H1 (cell line): ENCODE measurements at regions not wholly inside any gene's neighbourhood (a gene's known extent, or its start where the extent isn't known, plus 50 kb on each side); places are given as distances from the start of the nearest gene placed in this dataset.

Experiments
- BACH1 ChIP-seq: IDR thresholded peaks from 2 replicates; pipeline ENCODE4 v1.6.1; 2012; ENCODE audit warnings: low read length, improper control_type of control experiment
- CHD2 ChIP-seq: IDR thresholded peaks from 2 replicates; pipeline ENCODE4 v1.6.1; 2012; ENCODE audit warnings: low read length, improper control_type of control experiment
- EP300 ChIP-seq, 2 experiments: IDR thresholded peaks; 1 replicate in 1 of 2; 2 replicates in 1 of 2; pipeline ENCODE4 v1.6.1; 2011 to 2012; ENCODE audit warnings: low read depth in 2 of 2, low read length in 2 of 2, mild to moderate bottlenecking in 2 of 2, borderline replicate concordance in 1 of 2, inconsistent platforms in 1 of 2, moderate library complexity in 1 of 2
- GABPA ChIP-seq: IDR thresholded peaks from 2 replicates; pipeline ENCODE4 v1.6.1; 2011; ENCODE audit warnings: mild to moderate bottlenecking, low read length, moderate library complexity, borderline replicate concordance; ENCODE audit not compliant: insufficient read depth
- POLR2A ChIP-seq, 2 experiments: IDR thresholded peaks; 1 replicate in 1 of 2; 2 replicates in 1 of 2; pipeline ENCODE4 v1.6.1; 2011; ENCODE audit warnings: low read depth in 2 of 2, low read length in 2 of 2, mild to moderate bottlenecking in 2 of 2; ENCODE audit errors: control extremely low read depth in 1 of 2
- RAD21 ChIP-seq, 2 experiments: IDR thresholded peaks in 1 of 2; conservative IDR thresholded peaks in 1 of 2; 2 replicates each; pipeline ENCODE4 v1.6.1; 2011; ENCODE audit warnings: low read depth in 2 of 2, low read length in 2 of 2, improper control_type of control experiment in 1 of 2, inconsistent platforms in 1 of 2, mild to moderate bottlenecking in 1 of 2, moderate library complexity in 1 of 2
- RFX5 ChIP-seq: IDR thresholded peaks from 2 replicates; pipeline ENCODE4 v1.6.1; 2011; ENCODE audit warnings: low read depth, low read length, improper control_type of control experiment, borderline replicate concordance
- SP1 ChIP-seq: IDR thresholded peaks from 2 replicates; pipeline ENCODE4 v1.6.1; 2011; ENCODE audit warnings: low read depth, low read length
- YY1 ChIP-seq: IDR thresholded peaks from 2 replicates; pipeline ENCODE4 v1.6.1; 2011; ENCODE audit warnings: low read depth, mild to moderate bottlenecking, low read length
- TF ChIP-seq, protein P1 (sequence below), 3 experiments: IDR thresholded peaks; 1 replicate in 2 of 3; 2 replicates in 1 of 3; pipeline versions ENCODE4 v1.5.1 to v1.6.1; 2011; ENCODE audit warnings: low read length in 3 of 3, mild to moderate bottlenecking in 3 of 3, inconsistent platforms in 2 of 3, low read depth in 1 of 3, moderate library complexity in 1 of 3; ENCODE audit not compliant: insufficient read depth in 1 of 3; ENCODE audit errors: control extremely low read depth in 1 of 3
- TF ChIP-seq, protein P2 (sequence below): IDR thresholded peaks from 2 replicates; pipeline ENCODE4 v1.6.1; 2012; ENCODE audit warnings: inconsistent platforms

DNA sequence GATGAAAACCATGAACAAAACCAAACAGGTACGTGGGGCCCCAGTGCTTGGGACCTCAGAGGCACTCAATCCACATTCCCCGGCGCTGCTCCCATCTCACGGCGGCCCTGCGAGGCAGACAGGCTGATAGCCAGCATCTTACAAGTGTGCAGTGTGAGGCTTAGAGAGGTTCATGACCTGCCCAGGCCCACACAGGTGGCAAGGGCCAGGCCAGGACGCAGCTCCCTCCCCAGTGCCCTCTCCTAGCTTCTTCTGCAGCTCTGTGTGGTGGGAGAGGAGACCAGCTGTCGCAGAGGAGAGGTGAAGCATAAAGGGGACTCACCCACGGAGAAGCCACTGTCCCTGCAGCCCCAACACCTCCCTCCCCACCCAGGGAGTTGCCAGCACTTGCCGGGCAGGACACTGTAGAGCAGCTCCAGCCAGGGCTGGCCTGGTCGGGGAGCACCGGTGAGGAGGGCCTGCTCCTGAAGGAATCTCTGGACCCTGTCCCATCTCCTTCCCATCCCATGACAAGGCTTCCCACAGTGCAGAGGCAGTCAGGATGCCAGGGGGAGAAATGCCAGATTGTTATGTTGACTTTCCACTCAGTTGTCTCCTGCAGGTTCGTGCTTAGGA lies 92.4 kb upstream of the TMEM45B start:
- TF ChIP-seq YY1 (no peak), RFX5 (no peak), EP300 (IDR thresholded peaks at IDR 0.05; ENCODE audit: borderline replicate concordance in 1 of 2, low read depth in 2 of 2, low read length in 2 of 2) (no peak), CHD2 (no peak), POLR2A (IDR thresholded peaks at IDR 0.05; ENCODE audit: control extremely low read depth in 1 of 2, low read depth in 2 of 2, low read length in 2 of 2) (no peak), SP1 (no peak), BACH1 (no peak), GABPA (no peak), RAD21 (IDR thresholded peaks at IDR 0.05 in 1 of 2, conservative IDR thresholded peaks at IDR 0.05 in 1 of 2; ENCODE audit: low read depth in 2 of 2, low read length in 2 of 2) (no peak)
- TF ChIP-seq, protein P1, sequence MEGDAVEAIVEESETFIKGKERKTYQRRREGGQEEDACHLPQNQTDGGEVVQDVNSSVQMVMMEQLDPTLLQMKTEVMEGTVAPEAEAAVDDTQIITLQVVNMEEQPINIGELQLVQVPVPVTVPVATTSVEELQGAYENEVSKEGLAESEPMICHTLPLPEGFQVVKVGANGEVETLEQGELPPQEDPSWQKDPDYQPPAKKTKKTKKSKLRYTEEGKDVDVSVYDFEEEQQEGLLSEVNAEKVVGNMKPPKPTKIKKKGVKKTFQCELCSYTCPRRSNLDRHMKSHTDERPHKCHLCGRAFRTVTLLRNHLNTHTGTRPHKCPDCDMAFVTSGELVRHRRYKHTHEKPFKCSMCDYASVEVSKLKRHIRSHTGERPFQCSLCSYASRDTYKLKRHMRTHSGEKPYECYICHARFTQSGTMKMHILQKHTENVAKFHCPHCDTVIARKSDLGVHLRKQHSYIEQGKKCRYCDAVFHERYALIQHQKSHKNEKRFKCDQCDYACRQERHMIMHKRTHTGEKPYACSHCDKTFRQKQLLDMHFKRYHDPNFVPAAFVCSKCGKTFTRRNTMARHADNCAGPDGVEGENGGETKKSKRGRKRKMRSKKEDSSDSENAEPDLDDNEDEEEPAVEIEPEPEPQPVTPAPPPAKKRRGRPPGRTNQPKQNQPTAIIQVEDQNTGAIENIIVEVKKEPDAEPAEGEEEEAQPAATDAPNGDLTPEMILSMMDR (IDR thresholded peaks at IDR 0.05; ENCODE audit: control extremely low read depth in 1 of 3, insufficient read depth in 1 of 3, low read depth in 1 of 3, low read length in 3 of 3) = no peak
- TF ChIP-seq, protein P2, sequence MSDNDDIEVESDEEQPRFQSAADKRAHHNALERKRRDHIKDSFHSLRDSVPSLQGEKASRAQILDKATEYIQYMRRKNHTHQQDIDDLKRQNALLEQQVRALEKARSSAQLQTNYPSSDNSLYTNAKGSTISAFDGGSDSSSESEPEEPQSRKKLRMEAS = no peak
